Lower leg skin (tissue), 4 donors: ENCODE measurements at regions not wholly inside any gene's neighbourhood (a gene's known extent, or its start where the extent isn't known, plus 50 kb on each side); places are given as distances from the start of the nearest gene placed in this dataset.

ENCODE experiments used
- DNase-seq, 2 donors: peaks; one replicate each; pipeline ENCODE4 v3.0.0-alpha.2; 2019; ENCODE audit warnings: low spot score in 2 of 2
- H3K4me3 ChIP-seq: fragments of 200-600 bp; sonication (generic); 2 replicates; pipeline ENCODE4 v1.5.1; 2017; ENCODE audit warnings: mild to moderate bottlenecking, low read depth; ENCODE audit not compliant: poor library complexity, severe bottlenecking
- CTCF ChIP-seq, 3 donors: fragments of 450-650 bp; IDR thresholded peaks; one replicate each; pipeline ENCODE4 v1.5.1; 2016; ENCODE audit warnings: antibody characterized with exemption in 3 of 3, mild to moderate bottlenecking in 3 of 3, moderate library complexity in 2 of 3
- POLR2A ChIP-seq, 2 donors: fragments of 450-650 bp; IDR thresholded peaks; one replicate each; pipeline ENCODE4 v1.6.1; 2016 to 2017; ENCODE audit warnings: antibody characterized with exemption in 2 of 2, mild to moderate bottlenecking in 1 of 2, moderate library complexity in 1 of 2
- WGBS, 2 donors: methylation state at CpG; one replicate each; pipeline ENCODE4 v1.1.5; 2018; 5-methylcytosine and 5-hydroxymethylcytosine counted together
- intact Hi-C: fragments of 100-400 bp; cut with DNase I; formaldehyde crosslinking; loops from one replicate; pipeline ENCODE4 v1.15.0; 2023; ENCODE audit warnings: low total_unique reads

- TF ChIP-seq CTCF (IDR thresholded peaks at IDR 0.05) (no peak), POLR2A (IDR thresholded peaks at IDR 0.05) (no peak)
- intact Hi-C loops: no loop called here
- peak in 1 of 2 donors; percentile 66 for DNase-seq
- no peak overlapping the region for H3K4me3 ChIP-seq
- 53 to 55% methylated on average over 10 of the region's 10 CpGs for WGBS, 2 donors
Measured at GRCh38 chr22:26845021-26845743, 187.8 kb downstream of the MIAT start.

- intact Hi-C loops: no loop called here
- no peak overlapping the region for H3K4me3 ChIP-seq
- 84 to 87% methylated on average over 1 of the region's 1 CpG for WGBS, 2 donors
- TF ChIP-seq CTCF (IDR thresholded peaks at IDR 0.05) (no peak), POLR2A (IDR thresholded peaks at IDR 0.05) (no peak)
- DNase-seq: no peak
Measured at GRCh38 chr22:26846076-26846475, 188.7 kb downstream of the MIAT start.

GRCh38 chr22:26846645-26847044 is 189.3 kb downstream of the MIAT start:
- TF ChIP-seq POLR2A (IDR thresholded peaks at IDR 0.05): no peak
- TF ChIP-seq CTCF (IDR thresholded peaks at IDR 0.05): no peak
- intact Hi-C loops: no loop called here
- 83 to 93% methylated on average over 2 of the region's 2 CpGs for WGBS, 2 donors
- no peak overlapping the region for H3K4me3 ChIP-seq
- peak in 1 of 2 donors; percentile 29 for DNase-seq

GRCh38 chr22:26847046-26847445 is 189.7 kb downstream of the MIAT start:
- 57 to 63% methylated on average over 5 of the region's 5 CpGs for WGBS, 2 donors
- intact Hi-C loops: no loop called here
- H3K4me3 ChIP-seq: no peak overlapping the region
- TF ChIP-seq CTCF (IDR thresholded peaks at IDR 0.05) (no peak), POLR2A (IDR thresholded peaks at IDR 0.05) (no peak)
- DNase-seq: peak in 1 of 2 donors; percentile 29

- no peak for TF ChIP-seq POLR2A (IDR thresholded peaks at IDR 0.05)
- no peak for TF ChIP-seq CTCF (IDR thresholded peaks at IDR 0.05)
- intact Hi-C loops: no loop called here
- 90 to 95% methylated on average over 2 of the region's 2 CpGs for WGBS, 2 donors
- H3K4me3 ChIP-seq: no peak overlapping the region
- no peak for DNase-seq
Measured at GRCh38 chr22:26847816-26848215, 190.4 kb downstream of the MIAT start.
